GM12864 (cell line): ENCODE measurements at regions not wholly inside any gene's neighbourhood (a gene's known extent, or its start where the extent isn't known, plus 50 kb on each side); places are given as distances from the start of the nearest gene placed in this dataset.

ENCODE experiments used
- DNase-seq: peaks from one replicate; pipeline ENCODE4 v3.0.0-alpha.2; 2011; ENCODE audit warnings: low read depth
- H3K4me3 ChIP-seq: 2 replicates; pipeline ENCODE4 v1.5.1; 2011; ENCODE audit warnings: mild to moderate bottlenecking, low read depth, low read length, control low read depth
- CTCF ChIP-seq: IDR thresholded peaks from 2 replicates; pipeline ENCODE4 v1.5.1; 2011; ENCODE audit warnings: low read depth, mild to moderate bottlenecking, moderate library complexity, low read length, control low read depth, inconsistent platforms; ENCODE audit errors: missing control alignments

GRCh38 chr2:12543076-12543977 is 173.4 kb upstream of the TRIB2 start:
- no peak overlapping the region for H3K4me3 ChIP-seq
- DNase-seq, result no peak
- no peak for TF ChIP-seq CTCF

GRCh38 chr2:12543978-12544558 is 172.7 kb upstream of the TRIB2 start:
- no peak overlapping the region for H3K4me3 ChIP-seq
- TF ChIP-seq CTCF, result no peak
- DNase-seq, result peak; percentile 25

- DNase-seq, result no peak
- peak; percentile 10 for TF ChIP-seq CTCF
- H3K4me3 ChIP-seq, result no peak overlapping the region
Measured at GRCh38 chr2:12547566-12548170, 169.1 kb upstream of the TRIB2 start.

- no peak overlapping the region for H3K4me3 ChIP-seq
- DNase-seq, result no peak
- no peak for TF ChIP-seq CTCF
Measured at GRCh38 chr2:12548906-12549305, 167.8 kb upstream of the TRIB2 start.

GRCh38 chr2:12549641-12550040 is 167.1 kb upstream of the TRIB2 start:
- no peak for TF ChIP-seq CTCF
- DNase-seq, result no peak
- no peak overlapping the region for H3K4me3 ChIP-seq

- TF ChIP-seq CTCF, result no peak
- no peak overlapping the region for H3K4me3 ChIP-seq
- no peak for DNase-seq
Measured at GRCh38 chr2:12552092-12552491, 164.6 kb upstream of the TRIB2 start.
